WTC11 (cell line): ENCODE measurements at regions not wholly inside any gene's neighbourhood (a gene's known extent, or its start where the extent isn't known, plus 50 kb on each side); places are given as distances from the start of the nearest gene placed in this dataset.

Source experiments
- ATAC-seq: fragments of 200-7000 bp; cut with Tn5 transposase; 2 replicates; pipeline ENCODE4 v1.10.0; 2021; ENCODE audit warnings: mild to moderate bottlenecking, moderate library complexity
- CTCF ChIA-PET: fragments of 300-600 bp; sonication (Branson Sonifier 250); formaldehyde crosslinking; loops from one replicate; lab custom pipeline; 2021; ENCODE audit warnings: antibody characterized with exemption; lab: Charles Lee
- POLR2A ChIA-PET: fragments of 350-600 bp; sonication (Branson Sonifier 250); formaldehyde crosslinking; loops from one replicate; lab custom pipeline; 2021; ENCODE audit warnings: antibody characterized with exemption; lab: Charles Lee
- DNase-seq: peaks from one replicate; pipeline ENCODE4 v3.0.0; 2021; ENCODE audit warnings: low spot score
- H3K27ac Mint-ChIP-seq: 2 replicates; pipeline ENCODE4 v1.8.0; 2021; ENCODE audit warnings: mixed read lengths
- H3K27me3 Mint-ChIP-seq: 2 replicates; pipeline ENCODE4 v1.8.0; 2021; ENCODE audit warnings: low read depth, mild to moderate bottlenecking, moderate library complexity, mixed read lengths
- H3K36me3 Mint-ChIP-seq: 2 replicates; pipeline ENCODE4 v1.8.0; 2021; ENCODE audit warnings: mixed read lengths
- H3K4me1 Mint-ChIP-seq: 2 replicates; pipeline ENCODE4 v1.8.0; 2022; ENCODE audit warnings: mixed read lengths
- H3K4me3 Mint-ChIP-seq: 2 replicates; pipeline ENCODE4 v1.8.0; 2021; ENCODE audit warnings: mild to moderate bottlenecking, moderate library complexity, mixed read lengths
- H3K9me3 Mint-ChIP-seq: 2 replicates; pipeline ENCODE4 v1.8.0; 2021; ENCODE audit warnings: mixed read lengths
- CREB1 ChIP-seq: sonication (generic); formaldehyde crosslinking; IDR thresholded peaks from 2 replicates; pipeline ENCODE4 v1.8.0; 2023; ENCODE audit warnings: mild to moderate bottlenecking, missing genetic modification reagents
- ELF4 ChIP-seq: sonication (generic); formaldehyde crosslinking; IDR thresholded peaks from 2 replicates; pipeline ENCODE4 v1.8.1; 2022; ENCODE audit warnings: low read depth, mild to moderate bottlenecking, moderate library complexity, missing genetic modification reagents
- FOXK1 ChIP-seq: sonication (generic); formaldehyde crosslinking; IDR thresholded peaks from 2 replicates; pipeline ENCODE4 v1.8.0; 2022; ENCODE audit warnings: mild to moderate bottlenecking, moderate library complexity, missing genetic modification reagents
- FOXP1 ChIP-seq: sonication (generic); formaldehyde crosslinking; IDR thresholded peaks from 2 replicates; pipeline ENCODE4 v1.8.0; 2022; ENCODE audit warnings: missing genetic modification reagents, mild to moderate bottlenecking, moderate library complexity, borderline replicate concordance
- GRHL2 ChIP-seq: fragments of 250-450 bp; sonication (Bioruptor Pico); IDR thresholded peaks from 2 replicates; pipeline ENCODE4 v1.8.0; 2022; ENCODE audit warnings: mild to moderate bottlenecking, moderate library complexity; ENCODE audit not compliant: insufficient replicate concordance, severe bottlenecking
- KAT7 ChIP-seq: sonication (generic); formaldehyde crosslinking; IDR thresholded peaks from 2 replicates; pipeline ENCODE4 v1.8.1; 2023; ENCODE audit warnings: missing genetic modification reagents, mild to moderate bottlenecking, borderline replicate concordance
- MYBL2 ChIP-seq: sonication (generic); formaldehyde crosslinking; IDR thresholded peaks from 2 replicates; pipeline ENCODE4 v1.8.1; 2023; ENCODE audit warnings: mild to moderate bottlenecking, moderate library complexity, missing genetic modification reagents
- NR2C2 ChIP-seq: sonication (generic); formaldehyde crosslinking; IDR thresholded peaks from 2 replicates; pipeline ENCODE4 v1.8.0; 2022; ENCODE audit warnings: mild to moderate bottlenecking, missing genetic modification reagents
- OVOL2 ChIP-seq: fragments of 250-450 bp; sonication (Bioruptor Pico); IDR thresholded peaks from 2 replicates; pipeline ENCODE4 v1.9.0; 2021; ENCODE audit warnings: mild to moderate bottlenecking, borderline replicate concordance
- SOX15 ChIP-seq: fragments of 250-450 bp; sonication (Bioruptor Pico); IDR thresholded peaks from 2 replicates; pipeline ENCODE4 v1.9.0; 2021; ENCODE audit warnings: mild to moderate bottlenecking
- TEAD1 ChIP-seq: sonication (generic); formaldehyde crosslinking; IDR thresholded peaks from 2 replicates; pipeline ENCODE4 v1.8.0; 2022; ENCODE audit warnings: mild to moderate bottlenecking, missing genetic modification reagents
- TEAD4 ChIP-seq: sonication (generic); formaldehyde crosslinking; IDR thresholded peaks from 2 replicates; pipeline ENCODE4 v1.8.0; 2022; ENCODE audit warnings: mild to moderate bottlenecking, missing genetic modification reagents
- ZNF121 ChIP-seq: sonication (generic); formaldehyde crosslinking; IDR thresholded peaks from 2 replicates; pipeline ENCODE4 v1.8.0; 2023; ENCODE audit warnings: missing genetic modification reagents
- ZNF317 ChIP-seq: sonication (generic); formaldehyde crosslinking; IDR thresholded peaks from 2 replicates; pipeline ENCODE4 v1.8.1; 2023; ENCODE audit warnings: low read depth, mild to moderate bottlenecking, moderate library complexity, missing genetic modification reagents, borderline replicate concordance
- ZNF396 ChIP-seq: fragments of 250-450 bp; sonication (Bioruptor Pico); IDR thresholded peaks from 2 replicates; pipeline ENCODE4 v1.8.0; 2021; ENCODE audit warnings: mild to moderate bottlenecking, moderate library complexity, borderline replicate concordance
- TF ChIP-seq, protein P1 (sequence below): sonication (generic); formaldehyde crosslinking; IDR thresholded peaks from 2 replicates; pipeline ENCODE4 v1.8.1; 2022; ENCODE audit warnings: low read depth, mild to moderate bottlenecking, moderate library complexity, missing genetic modification reagents, borderline replicate concordance
- TF ChIP-seq, protein P2 (sequence below): sonication (generic); formaldehyde crosslinking; IDR thresholded peaks from 2 replicates; pipeline ENCODE4 v1.8.1; 2023; ENCODE audit warnings: mild to moderate bottlenecking, missing genetic modification reagents, borderline replicate concordance
- TF ChIP-seq, protein P3 (sequence below): sonication (generic); formaldehyde crosslinking; conservative IDR thresholded peaks from 2 replicates; pipeline ENCODE4 v1.8.1; 2023; ENCODE audit warnings: mild to moderate bottlenecking, low read depth, missing genetic modification reagents, moderate library complexity
- TF ChIP-seq, protein P4 (sequence below): sonication (generic); formaldehyde crosslinking; IDR thresholded peaks from 2 replicates; pipeline ENCODE4 v1.8.0; 2022; ENCODE audit warnings: mild to moderate bottlenecking, missing genetic modification reagents
- TF ChIP-seq, protein P5 (sequence below): sonication (generic); formaldehyde crosslinking; IDR thresholded peaks from 2 replicates; pipeline ENCODE4 v1.8.1; 2022; ENCODE audit warnings: mild to moderate bottlenecking, missing genetic modification reagents, moderate library complexity, borderline replicate concordance

DNA sequence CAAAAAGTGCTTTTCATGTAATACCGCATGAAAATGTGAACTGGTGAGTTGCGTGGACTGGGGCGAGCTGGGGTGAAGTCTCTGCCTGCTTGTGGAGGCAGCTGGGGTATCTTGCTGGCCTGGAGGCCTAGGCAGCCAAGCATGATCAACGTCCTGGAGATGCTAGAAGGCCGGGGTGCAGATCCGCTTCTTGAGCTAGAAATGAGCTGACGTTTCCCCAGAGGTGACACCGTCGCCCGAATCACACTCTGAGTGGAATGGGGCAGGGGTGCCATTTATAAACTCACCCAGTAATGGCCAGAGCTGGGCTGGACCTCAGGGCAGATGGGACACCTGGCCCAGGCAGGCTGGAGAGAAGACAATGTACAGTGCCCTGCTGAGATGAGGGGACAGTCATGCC is 1513.0 kb downstream of the TBC1D22A start:
- TF ChIP-seq OVOL2 (CRISPR knock-in tag) (no peak), ELF4 (no peak), KAT7 (CRISPR knock-in tag) (no peak), NR2C2 (CRISPR knock-in tag) (no peak)
- TF ChIP-seq, protein P1, sequence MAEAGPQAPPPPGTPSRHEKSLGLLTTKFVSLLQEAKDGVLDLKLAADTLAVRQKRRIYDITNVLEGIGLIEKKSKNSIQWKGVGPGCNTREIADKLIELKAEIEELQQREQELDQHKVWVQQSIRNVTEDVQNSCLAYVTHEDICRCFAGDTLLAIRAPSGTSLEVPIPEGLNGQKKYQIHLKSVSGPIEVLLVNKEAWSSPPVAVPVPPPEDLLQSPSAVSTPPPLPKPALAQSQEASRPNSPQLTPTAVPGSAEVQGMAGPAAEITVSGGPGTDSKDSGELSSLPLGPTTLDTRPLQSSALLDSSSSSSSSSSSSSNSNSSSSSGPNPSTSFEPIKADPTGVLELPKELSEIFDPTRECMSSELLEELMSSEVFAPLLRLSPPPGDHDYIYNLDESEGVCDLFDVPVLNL (CRISPR knock-in tag) = no peak
- TF ChIP-seq, protein P2, sequence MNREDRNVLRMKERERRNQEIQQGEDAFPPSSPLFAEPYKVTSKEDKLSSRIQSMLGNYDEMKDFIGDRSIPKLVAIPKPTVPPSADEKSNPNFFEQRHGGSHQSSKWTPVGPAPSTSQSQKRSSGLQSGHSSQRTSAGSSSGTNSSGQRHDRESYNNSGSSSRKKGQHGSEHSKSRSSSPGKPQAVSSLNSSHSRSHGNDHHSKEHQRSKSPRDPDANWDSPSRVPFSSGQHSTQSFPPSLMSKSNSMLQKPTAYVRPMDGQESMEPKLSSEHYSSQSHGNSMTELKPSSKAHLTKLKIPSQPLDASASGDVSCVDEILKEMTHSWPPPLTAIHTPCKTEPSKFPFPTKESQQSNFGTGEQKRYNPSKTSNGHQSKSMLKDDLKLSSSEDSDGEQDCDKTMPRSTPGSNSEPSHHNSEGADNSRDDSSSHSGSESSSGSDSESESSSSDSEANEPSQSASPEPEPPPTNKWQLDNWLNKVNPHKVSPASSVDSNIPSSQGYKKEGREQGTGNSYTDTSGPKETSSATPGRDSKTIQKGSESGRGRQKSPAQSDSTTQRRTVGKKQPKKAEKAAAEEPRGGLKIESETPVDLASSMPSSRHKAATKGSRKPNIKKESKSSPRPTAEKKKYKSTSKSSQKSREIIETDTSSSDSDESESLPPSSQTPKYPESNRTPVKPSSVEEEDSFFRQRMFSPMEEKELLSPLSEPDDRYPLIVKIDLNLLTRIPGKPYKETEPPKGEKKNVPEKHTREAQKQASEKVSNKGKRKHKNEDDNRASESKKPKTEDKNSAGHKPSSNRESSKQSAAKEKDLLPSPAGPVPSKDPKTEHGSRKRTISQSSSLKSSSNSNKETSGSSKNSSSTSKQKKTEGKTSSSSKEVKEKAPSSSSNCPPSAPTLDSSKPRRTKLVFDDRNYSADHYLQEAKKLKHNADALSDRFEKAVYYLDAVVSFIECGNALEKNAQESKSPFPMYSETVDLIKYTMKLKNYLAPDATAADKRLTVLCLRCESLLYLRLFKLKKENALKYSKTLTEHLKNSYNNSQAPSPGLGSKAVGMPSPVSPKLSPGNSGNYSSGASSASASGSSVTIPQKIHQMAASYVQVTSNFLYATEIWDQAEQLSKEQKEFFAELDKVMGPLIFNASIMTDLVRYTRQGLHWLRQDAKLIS (CRISPR knock-in tag) = no peak
- TF ChIP-seq, protein P3, sequence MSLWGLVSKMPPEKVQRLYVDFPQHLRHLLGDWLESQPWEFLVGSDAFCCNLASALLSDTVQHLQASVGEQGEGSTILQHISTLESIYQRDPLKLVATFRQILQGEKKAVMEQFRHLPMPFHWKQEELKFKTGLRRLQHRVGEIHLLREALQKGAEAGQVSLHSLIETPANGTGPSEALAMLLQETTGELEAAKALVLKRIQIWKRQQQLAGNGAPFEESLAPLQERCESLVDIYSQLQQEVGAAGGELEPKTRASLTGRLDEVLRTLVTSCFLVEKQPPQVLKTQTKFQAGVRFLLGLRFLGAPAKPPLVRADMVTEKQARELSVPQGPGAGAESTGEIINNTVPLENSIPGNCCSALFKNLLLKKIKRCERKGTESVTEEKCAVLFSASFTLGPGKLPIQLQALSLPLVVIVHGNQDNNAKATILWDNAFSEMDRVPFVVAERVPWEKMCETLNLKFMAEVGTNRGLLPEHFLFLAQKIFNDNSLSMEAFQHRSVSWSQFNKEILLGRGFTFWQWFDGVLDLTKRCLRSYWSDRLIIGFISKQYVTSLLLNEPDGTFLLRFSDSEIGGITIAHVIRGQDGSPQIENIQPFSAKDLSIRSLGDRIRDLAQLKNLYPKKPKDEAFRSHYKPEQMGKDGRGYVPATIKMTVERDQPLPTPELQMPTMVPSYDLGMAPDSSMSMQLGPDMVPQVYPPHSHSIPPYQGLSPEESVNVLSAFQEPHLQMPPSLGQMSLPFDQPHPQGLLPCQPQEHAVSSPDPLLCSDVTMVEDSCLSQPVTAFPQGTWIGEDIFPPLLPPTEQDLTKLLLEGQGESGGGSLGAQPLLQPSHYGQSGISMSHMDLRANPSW (CRISPR knock-in tag) = no peak
- TF ChIP-seq, protein P4, sequence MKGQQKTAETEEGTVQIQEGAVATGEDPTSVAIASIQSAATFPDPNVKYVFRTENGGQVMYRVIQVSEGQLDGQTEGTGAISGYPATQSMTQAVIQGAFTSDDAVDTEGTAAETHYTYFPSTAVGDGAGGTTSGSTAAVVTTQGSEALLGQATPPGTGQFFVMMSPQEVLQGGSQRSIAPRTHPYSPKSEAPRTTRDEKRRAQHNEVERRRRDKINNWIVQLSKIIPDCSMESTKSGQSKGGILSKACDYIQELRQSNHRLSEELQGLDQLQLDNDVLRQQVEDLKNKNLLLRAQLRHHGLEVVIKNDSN (CRISPR knock-in tag) = no peak
- TF ChIP-seq, protein P5, sequence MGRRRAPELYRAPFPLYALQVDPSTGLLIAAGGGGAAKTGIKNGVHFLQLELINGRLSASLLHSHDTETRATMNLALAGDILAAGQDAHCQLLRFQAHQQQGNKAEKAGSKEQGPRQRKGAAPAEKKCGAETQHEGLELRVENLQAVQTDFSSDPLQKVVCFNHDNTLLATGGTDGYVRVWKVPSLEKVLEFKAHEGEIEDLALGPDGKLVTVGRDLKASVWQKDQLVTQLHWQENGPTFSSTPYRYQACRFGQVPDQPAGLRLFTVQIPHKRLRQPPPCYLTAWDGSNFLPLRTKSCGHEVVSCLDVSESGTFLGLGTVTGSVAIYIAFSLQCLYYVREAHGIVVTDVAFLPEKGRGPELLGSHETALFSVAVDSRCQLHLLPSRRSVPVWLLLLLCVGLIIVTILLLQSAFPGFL (CRISPR knock-in tag) = no peak
- CTCF ChIA-PET = no interaction called here

DNA sequence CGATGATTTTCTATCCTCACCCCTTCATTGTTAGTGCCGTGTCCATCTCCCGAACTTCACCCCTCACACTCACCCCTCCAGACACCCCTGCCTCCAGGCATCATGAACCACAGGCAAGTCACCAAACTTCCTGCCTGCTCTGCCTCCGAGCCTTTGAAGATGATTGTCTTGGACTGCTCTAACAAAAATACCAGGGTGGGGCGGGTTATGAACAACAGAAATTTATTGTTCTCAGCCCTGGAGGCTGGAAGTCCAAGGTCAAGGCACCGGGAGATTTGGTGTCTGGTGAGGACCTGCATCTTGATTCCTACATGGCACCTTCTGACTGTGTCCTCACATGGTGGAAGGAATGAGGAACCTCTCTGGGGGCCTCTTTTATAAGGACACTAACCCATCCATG is 1508.3 kb downstream of the TBC1D22A start:
- H3K27me3 Mint-ChIP-seq = no peaks in the 10 kb centered on the region
- peaks cover 5% of the 10 kb centered on the region; the same call in 1 of the 2 replicates for H3K9me3 Mint-ChIP-seq
- H3K4me3 Mint-ChIP-seq = no peak overlapping the region
- no peak overlapping the region for H3K27ac Mint-ChIP-seq
- peaks cover 12% of the 10 kb centered on the region for H3K4me1 Mint-ChIP-seq
- DNase-seq (no peak), ATAC-seq (no peak)
- ChIA-PET CTCF (no interaction called here), POLR2A (no interaction called here)
- no peaks in the 10 kb centered on the region for H3K36me3 Mint-ChIP-seq
- TF ChIP-seq CREB1 (no peak), MYBL2 (CRISPR knock-in tag) (no peak), ZNF396 (CRISPR knock-in tag) (no peak), ZNF317 (CRISPR knock-in tag) (no peak), SOX15 (CRISPR knock-in tag) (no peak), FOXP1 (CRISPR knock-in tag) (no peak), FOXK1 (CRISPR knock-in tag) (no peak), TEAD4 (no peak), ELF4 (no peak), ZNF121 (CRISPR knock-in tag) (no peak), GRHL2 (CRISPR knock-in tag) (no peak), TEAD1 (CRISPR knock-in tag) (no peak)
- TF ChIP-seq, protein P1 (CRISPR knock-in tag) = no peak

More for the DNA sequence above, 1513.0 kb downstream of the TBC1D22A start:
- Mint-ChIP-seq H3K9me3 (peaks cover 5% of the 10 kb centered on the region; the same call in 1 of the 2 replicates), H3K27me3 (no peaks in the 10 kb centered on the region), H3K4me3 (no peak overlapping the region), H3K4me1 (peaks cover 13% of the 10 kb centered on the region), H3K36me3 (no peaks in the 10 kb centered on the region), H3K27ac (no peak overlapping the region)
- ATAC-seq (no peak), DNase-seq (no peak)
- POLR2A ChIA-PET = no interaction called here
